GM12874 (cell line): ENCODE measurements at regions not wholly inside any gene's neighbourhood (a gene's known extent, or its start where the extent isn't known, plus 50 kb on each side); places are given as distances from the start of the nearest gene placed in this dataset.

Source experiments
- TF ChIP-seq, protein P1 (sequence below): IDR thresholded peaks from 2 replicates; pipeline ENCODE4 v1.5.1; 2011; ENCODE audit warnings: low read depth, mild to moderate bottlenecking, control low read depth, low read length, moderate library complexity; ENCODE audit not compliant: insufficient read depth

GRCh38 chr10:83919187-83919586 is 220.1 kb upstream of the GHITM start:
- TF ChIP-seq, protein P1, sequence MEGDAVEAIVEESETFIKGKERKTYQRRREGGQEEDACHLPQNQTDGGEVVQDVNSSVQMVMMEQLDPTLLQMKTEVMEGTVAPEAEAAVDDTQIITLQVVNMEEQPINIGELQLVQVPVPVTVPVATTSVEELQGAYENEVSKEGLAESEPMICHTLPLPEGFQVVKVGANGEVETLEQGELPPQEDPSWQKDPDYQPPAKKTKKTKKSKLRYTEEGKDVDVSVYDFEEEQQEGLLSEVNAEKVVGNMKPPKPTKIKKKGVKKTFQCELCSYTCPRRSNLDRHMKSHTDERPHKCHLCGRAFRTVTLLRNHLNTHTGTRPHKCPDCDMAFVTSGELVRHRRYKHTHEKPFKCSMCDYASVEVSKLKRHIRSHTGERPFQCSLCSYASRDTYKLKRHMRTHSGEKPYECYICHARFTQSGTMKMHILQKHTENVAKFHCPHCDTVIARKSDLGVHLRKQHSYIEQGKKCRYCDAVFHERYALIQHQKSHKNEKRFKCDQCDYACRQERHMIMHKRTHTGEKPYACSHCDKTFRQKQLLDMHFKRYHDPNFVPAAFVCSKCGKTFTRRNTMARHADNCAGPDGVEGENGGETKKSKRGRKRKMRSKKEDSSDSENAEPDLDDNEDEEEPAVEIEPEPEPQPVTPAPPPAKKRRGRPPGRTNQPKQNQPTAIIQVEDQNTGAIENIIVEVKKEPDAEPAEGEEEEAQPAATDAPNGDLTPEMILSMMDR: no peak

- TF ChIP-seq, protein P1: no peak
Observed at GRCh38 chr10:83921984-83922860, 217.1 kb upstream of the GHITM start.

DNA sequence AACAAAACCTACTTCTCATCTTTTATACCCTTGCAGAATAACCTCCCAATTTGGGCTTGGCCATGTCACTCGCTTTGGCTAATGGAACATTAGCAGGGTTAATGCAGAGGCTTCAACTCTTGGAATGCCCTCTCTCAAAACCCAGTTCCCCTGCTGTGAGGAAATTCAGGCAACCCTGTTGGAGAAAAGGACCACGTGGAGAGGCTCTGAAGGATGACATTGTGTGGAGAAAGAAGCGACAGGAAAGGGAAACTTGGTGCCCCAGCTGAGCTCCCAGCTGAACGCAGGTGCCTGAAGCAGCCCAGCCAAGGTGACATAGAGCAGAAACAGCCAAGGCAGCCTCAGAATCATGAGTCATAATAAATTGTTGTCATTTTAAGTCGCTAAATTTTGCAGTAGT is 214.2 kb upstream of the GHITM start:
- TF ChIP-seq, protein P1: no peak

DNA sequence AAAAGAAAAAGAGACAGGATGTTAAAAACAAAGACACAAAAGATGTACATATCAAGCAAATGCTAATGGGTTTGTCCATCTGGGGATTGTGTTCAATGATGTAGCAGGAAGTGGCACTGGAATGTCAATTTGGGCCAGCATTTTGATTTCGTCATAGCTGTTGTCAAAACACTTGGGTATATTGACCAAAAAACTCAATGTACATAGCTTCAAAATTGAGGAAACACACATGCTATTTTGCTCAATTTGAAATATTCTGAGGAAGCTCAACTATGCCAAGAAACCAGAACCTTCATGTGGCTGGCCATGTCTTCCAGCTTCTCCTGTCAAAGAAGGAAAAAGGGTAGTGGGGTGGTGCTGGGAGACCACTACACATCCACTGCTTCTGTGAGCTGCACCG is 212.7 kb upstream of the GHITM start:
- TF ChIP-seq, protein P1: no peak

DNA sequence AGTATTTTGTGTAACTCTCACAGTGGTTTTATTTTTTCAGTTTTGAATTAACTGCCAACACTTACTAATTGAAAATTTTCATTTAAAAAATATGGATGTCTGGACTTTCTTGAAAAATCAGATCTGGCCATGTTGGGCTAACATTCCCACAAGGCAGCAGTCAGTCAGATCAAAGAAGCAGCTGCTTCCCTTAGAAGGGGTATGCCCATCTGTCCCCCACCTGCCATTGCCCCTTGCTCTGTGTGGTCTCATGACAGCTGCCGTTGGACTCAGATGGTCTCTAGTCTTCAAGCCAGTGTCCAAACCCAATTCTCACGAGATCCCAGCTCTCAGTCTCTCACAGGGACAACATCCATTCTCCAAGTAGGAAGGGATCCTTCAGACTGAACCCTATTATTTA is 212.1 kb upstream of the GHITM start:
- TF ChIP-seq, protein P1: no peak

DNA sequence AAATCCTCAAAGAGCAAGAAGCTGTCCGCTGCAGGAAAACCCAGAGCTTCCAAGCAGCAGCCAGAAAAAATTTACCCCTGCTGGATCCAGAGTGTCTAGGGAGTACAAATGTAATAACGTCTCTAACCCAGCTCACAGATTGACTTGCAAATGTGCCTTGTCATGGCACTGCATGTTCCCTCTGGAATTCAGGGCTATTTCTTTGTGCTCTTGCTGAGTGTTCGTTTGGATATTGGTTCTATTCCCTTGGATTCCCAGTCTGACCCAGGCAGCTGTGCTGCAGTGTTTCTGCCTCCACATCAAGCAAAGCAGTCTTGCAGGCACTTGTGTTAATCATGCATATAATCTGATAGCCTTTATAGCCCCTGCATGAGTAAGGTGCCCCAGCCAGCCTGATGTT is 209.9 kb upstream of the GHITM start:
- TF ChIP-seq, protein P1: no peak

DNA sequence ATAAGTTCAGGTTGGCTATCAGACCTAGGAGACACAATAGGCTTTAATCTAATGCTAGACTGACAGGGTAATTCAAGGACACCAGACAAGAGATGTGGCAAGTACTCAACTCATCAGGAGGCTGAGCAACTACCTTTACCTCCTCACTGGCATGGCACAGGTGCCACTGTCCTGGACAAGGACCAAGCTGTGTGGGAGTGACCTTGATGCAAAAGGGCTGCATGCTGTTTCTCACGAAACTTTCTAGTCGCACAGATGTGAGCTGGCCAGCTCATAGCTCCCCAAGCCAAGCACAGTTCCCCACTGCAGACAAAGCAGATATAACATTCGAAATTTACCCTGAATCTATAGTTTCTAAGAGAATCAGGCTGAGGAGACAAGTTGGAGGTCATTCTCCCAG is 207.6 kb upstream of the GHITM start:
- TF ChIP-seq, protein P1: no peak
